HG03108 (cell line): ENCODE measurements at regions not wholly inside any gene's neighbourhood (a gene's known extent, or its start where the extent isn't known, plus 50 kb on each side); places are given as distances from the start of the nearest gene placed in this dataset.
"Not testable (repeated sequence)": the region's sequence is repeated elsewhere in the genome, so short reads cannot be mapped to it uniquely, and the experiment has no call there.

Experiments
- ATAC-seq: cut with Tn5 transposase; IDR thresholded peaks from one replicate; pipeline ENCODE4 v1.9.1; 2021; ENCODE audit warnings: moderate library complexity; ENCODE audit not compliant: unreplicated experiment

- not testable (repeated sequence) for ATAC-seq
Observed at GRCh38 chr11:25488176-25488575, 843.8 kb upstream of the ANO3 start.

GRCh38 chr11:25501426-25501825 lies 830.5 kb upstream of the ANO3 start:
- not testable (repeated sequence) for ATAC-seq

- no peak for ATAC-seq
Observed at GRCh38 chr11:25515576-25515975, 816.4 kb upstream of the ANO3 start.

- ATAC-seq, result no peak
Observed at GRCh38 chr11:25520459-25520858, 811.5 kb upstream of the ANO3 start.

GRCh38 chr11:25527841-25528240 lies 804.1 kb upstream of the ANO3 start:
- no peak for ATAC-seq

- ATAC-seq, result no peak
Observed at GRCh38 chr11:25529572-25529971, 802.4 kb upstream of the ANO3 start.

GRCh38 chr11:25535467-25536272 lies 796.3 kb upstream of the ANO3 start:
- no peak for ATAC-seq

- ATAC-seq, result no peak
Observed at GRCh38 chr11:25536289-25536688, 795.6 kb upstream of the ANO3 start.

- no peak for ATAC-seq
Observed at GRCh38 chr11:25537393-25537792, 794.5 kb upstream of the ANO3 start.

- no peak for ATAC-seq
Observed at GRCh38 chr11:25547292-25547691, 784.6 kb upstream of the ANO3 start.

GRCh38 chr11:25562417-25562816 lies 769.5 kb upstream of the ANO3 start:
- no peak for ATAC-seq

- no peak for ATAC-seq
Observed at GRCh38 chr11:25565846-25566245, 766.1 kb upstream of the ANO3 start.

GRCh38 chr11:25566298-25567200 lies 765.4 kb upstream of the ANO3 start:
- no peak for ATAC-seq

- no peak for ATAC-seq
Observed at GRCh38 chr11:25576320-25576719, 755.6 kb upstream of the ANO3 start.

- not testable (repeated sequence) for ATAC-seq
Observed at GRCh38 chr11:25579554-25579953, 752.4 kb upstream of the ANO3 start.

- no peak for ATAC-seq
Observed at GRCh38 chr11:25583596-25583995, 748.3 kb upstream of the ANO3 start.

GRCh38 chr11:25587496-25587895 lies 744.4 kb upstream of the ANO3 start:
- ATAC-seq, result no peak

- ATAC-seq, result no peak
Observed at GRCh38 chr11:25593221-25593620, 738.7 kb upstream of the ANO3 start.

GRCh38 chr11:25596701-25597100 lies 735.2 kb upstream of the ANO3 start:
- ATAC-seq, result no peak

- ATAC-seq, result no peak
Observed at GRCh38 chr11:25597696-25598095, 734.2 kb upstream of the ANO3 start.

GRCh38 chr11:25602149-25602548 lies 729.8 kb upstream of the ANO3 start:
- no peak for ATAC-seq

- ATAC-seq, result no peak
Observed at GRCh38 chr11:25602959-25603358, 729.0 kb upstream of the ANO3 start.
